Occipital lobe (tissue), 1 donor: ENCODE measurements at regions not wholly inside any gene's neighbourhood (a gene's known extent, or its start where the extent isn't known, plus 50 kb on each side); places are given as distances from the start of the nearest gene placed in this dataset.

ENCODE experiments used
- DNase-seq: peaks from one replicate; lab custom pipeline; 2025; lab: John Stamatoyannopoulos, UW

- no peak for DNase-seq
Observed at GRCh38 chr13:43984292-43984691, 104.6 kb downstream of the LACC1 start.

DNA sequence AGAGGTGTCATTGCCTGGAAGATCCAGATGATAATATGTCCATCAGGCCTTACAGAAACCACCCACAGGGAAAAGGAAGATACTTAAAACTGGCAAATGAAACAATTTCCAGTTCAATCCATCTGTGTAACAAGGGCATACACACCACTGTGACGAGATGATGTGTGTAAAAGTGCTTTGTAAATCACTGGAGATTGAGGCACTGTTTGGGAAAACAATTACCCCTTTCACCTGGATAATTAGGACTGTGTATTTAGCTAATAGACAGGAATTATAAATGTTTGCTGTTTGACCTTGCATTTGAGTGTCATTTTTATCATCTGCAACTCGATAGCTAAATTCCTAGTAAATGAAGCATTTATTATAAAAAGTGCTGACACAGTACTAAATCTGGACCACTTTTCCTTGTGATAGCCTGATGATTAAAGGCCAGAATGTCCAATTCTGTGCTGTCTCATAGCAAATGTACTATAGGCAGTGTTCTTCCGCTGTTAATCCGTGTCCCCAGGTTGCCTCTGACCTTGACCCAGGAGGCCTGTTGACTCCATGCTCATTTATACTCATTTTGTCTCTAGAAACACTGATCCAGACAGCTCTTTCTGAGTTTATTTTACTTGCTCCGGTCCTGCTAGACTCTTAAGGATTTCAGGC, 105.8 kb downstream of the LACC1 start:
- no peak for DNase-seq

GRCh38 chr13:43986421-43986981, 106.8 kb downstream of the LACC1 start:
- DNase-seq: no peak

GRCh38 chr13:43988302-43988701, 108.6 kb downstream of the LACC1 start:
- no peak for DNase-seq

- no peak for DNase-seq
Observed at GRCh38 chr13:43990021-43990420, 110.3 kb downstream of the LACC1 start.

GRCh38 chr13:43990829-43991228, 111.1 kb downstream of the LACC1 start:
- DNase-seq: no peak

- no peak for DNase-seq
Observed at GRCh38 chr13:43991773-43992201, 112.1 kb downstream of the LACC1 start.

DNA sequence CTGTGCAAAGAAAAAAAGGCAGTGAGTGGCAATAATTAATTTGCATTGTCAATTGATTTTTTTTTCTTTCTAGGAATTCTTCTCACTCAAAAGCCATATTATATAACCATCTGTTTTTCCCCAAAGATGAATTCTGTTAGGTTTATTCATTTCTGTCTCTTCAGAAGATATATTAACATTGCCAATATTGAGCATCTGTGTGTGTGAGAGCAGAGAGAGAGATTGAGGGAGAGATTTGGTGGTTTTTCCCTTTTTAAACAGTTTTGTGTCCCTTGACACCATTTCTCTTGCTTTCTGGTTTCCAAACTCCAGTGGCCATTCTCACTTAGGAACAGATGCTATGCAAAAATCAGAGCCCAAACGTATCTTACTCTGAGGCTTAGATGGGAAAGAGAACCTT, 112.5 kb downstream of the LACC1 start:
- no peak for DNase-seq

- no peak for DNase-seq
Observed at GRCh38 chr13:43994999-43995859, 115.5 kb downstream of the LACC1 start.

DNA sequence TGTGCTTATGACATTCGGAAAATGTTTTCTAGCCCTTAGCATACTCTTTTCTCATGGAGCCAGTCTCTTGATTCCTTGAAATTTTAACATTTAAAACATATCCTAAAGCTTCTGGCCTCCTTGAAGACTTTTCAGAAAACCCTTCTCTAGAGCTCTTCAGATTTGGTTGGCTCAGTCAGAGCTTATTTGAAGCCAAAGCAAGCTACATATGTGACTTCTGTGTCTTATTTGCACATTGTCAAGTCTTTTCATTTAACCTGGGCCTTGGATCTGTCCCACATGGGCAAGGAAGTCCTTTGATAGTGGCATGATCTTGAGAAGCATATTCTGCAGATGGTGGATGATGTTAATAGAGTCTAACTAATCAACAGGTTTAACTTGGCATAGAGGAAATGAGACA, 116.5 kb downstream of the LACC1 start:
- DNase-seq: no peak

DNA sequence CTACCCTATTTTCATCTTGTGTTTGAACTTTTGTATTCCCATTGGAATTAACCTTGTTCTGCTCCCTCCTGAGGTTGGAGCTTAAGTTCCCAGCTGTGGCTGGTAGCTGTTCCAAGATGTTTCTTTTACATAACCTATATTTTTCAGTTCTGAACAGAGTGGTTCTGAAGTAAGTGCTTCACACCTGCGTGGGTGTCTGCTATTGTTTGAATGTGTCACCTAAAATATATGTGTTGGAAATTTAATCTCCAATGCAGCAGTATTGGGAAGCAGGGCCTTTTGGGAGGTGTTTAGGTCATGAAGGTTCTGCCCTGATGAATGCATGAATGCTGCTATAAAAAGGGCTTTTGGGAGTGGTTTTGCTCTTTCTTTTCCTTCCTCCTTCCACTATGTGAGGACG, 123.8 kb downstream of the LACC1 start:
- DNase-seq: no peak

DNA sequence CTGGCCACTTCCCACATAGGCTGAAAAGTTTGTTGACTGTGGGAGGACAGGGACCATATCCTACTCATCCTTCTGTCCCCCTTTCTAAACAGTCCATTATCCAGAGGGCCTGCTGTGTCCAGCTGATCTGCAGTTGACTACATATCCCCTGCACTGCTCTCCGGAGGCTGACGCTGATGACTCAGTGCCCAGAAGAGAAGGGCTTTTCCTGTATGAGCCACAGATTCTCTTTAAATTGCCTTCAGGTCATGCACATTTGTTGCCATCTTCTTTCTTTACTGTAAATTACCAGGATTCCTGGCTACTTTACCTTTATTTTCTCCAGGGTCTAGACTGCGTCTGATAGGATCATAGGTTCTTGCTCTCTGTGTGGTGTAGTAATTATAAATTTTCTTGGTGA, 125.2 kb downstream of the LACC1 start:
- DNase-seq: no peak

- no peak for DNase-seq
Observed at GRCh38 chr13:44007451-44007850, 127.7 kb downstream of the LACC1 start.

- DNase-seq: no peak
Observed at GRCh38 chr13:44011036-44011435, 131.3 kb downstream of the LACC1 start.

GRCh38 chr13:44012910-44013757, 133.4 kb downstream of the LACC1 start:
- no peak for DNase-seq

DNA sequence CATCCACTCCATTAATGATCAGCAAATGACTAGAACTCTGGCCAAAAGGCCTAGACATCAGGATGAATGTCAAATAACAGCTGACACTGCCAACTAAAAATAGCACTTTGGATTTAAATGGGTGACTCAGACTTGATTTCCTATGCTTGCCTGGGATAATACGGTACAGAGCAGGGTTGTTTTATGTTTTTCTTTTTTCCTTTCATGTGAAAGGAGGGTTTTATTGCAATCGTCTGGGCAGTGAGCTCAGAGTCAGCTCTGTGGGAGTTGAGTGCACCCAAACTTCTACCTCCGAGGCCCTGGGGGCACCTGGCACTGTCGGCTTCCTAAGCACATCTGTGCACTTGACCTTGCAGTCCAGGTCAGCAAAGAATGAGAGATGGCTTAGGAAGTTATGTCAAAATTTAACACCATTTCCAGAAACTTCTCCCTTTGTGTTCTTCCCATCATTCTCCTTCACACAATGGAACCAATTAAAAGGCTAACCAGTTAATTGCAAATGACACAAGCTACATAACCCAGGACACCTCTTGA, 134.1 kb downstream of the LACC1 start:
- no peak for DNase-seq

DNA sequence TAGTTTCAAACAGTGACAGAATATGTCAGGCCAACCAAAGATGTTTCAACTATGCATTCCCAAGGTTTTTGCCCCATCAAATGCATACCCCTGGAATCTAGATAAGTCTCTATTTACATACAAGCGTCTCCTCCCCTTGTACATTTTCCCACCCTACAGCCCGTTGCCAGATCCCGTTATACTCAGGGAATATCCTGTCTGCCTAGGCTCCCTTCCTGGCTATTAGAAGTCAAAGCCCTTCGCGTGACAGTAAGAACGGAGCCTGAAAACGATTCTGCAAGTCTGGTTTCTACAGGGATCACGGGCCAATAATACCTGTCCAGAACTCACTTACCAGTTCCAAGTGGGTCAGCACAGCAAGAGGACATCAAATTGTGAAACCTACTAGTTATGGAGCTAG, 134.8 kb downstream of the LACC1 start:
- no peak for DNase-seq

- DNase-seq: no peak
Observed at GRCh38 chr13:44015118-44015517, 135.4 kb downstream of the LACC1 start.

DNA sequence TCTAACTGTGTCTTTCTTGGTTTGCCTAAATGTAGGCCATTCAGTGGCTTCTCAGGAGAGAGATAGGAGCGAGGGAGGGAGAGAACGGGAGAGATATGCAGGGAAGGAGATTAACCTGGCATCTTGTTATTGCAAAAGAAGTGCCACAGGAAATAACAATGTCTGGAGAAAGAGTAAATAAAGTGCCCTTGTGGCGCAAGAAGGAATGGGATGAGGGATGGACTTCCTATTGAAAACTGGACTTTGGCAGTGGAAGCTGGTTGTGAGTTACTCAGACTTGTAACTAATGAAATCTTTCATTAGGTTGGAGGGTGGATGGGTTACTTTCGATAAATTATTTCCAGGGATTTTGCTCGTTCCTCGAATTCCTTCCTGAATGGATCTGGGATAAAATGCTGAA, 136.1 kb downstream of the LACC1 start:
- DNase-seq: no peak

DNA sequence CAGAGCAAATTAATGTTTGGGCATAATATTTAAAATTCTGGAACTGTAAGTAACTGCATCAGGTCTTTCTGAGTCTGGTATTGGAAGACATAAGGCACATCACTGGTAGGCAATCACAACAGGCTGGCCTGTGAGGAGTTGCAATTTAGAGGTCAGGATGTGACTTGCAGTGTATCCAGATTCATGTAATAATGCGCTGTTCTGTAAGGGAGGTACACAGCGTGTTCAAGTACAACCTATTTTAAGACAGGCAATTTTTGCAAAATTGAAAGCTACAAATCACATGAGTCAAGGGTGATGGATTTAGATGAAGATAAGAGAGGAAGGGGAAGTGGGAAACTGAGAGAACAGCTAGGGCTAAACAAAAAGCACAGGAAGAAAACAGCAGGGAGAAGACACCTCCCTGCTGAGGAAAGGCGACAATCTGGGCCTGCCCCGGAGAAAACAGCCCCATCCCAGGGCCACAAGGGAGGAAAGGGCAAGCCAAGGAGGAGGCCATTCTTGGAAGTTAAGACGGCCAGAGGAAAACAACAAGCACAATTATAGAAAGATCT, 138.1 kb downstream of the LACC1 start:
- DNase-seq: no peak

DNA sequence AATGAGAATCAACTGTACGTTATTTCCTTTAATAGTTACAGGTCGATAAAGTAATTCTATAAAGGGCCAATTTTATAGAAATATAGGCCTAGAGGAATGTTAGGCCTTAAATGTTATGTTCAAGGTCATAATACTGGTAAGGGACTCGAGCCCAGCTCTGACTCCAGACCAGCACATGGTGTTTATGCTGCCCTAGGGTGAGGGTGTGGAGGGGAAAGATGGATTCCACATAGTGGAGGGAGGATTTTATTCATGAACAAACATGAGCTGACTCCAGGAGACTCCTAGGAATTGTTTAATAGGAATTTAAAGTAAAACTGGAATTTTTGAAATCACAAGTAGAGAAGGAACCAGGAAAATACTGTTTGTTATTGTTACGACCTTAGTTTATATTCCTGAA, 139.9 kb downstream of the LACC1 start:
- DNase-seq: no peak
